Retinal pigment epithelial cell (primary cell): ENCODE measurements at regions not wholly inside any gene's neighbourhood (a gene's known extent, or its start where the extent isn't known, plus 50 kb on each side); places are given as distances from the start of the nearest gene placed in this dataset.

ENCODE experiments used
- DNase-seq: peaks from one replicate; pipeline ENCODE4 v3.0.0-alpha.2; 2010; ENCODE audit warnings: low read depth
- H3K4me3 ChIP-seq: 2 replicates; pipeline ENCODE4 v1.5.1; 2011; ENCODE audit warnings: mild to moderate bottlenecking, low read length, control low read depth, moderate library complexity
- TF ChIP-seq, protein P1 (sequence below): conservative IDR thresholded peaks from 2 replicates; pipeline ENCODE4 v1.5.1; 2011; ENCODE audit warnings: low read depth, low read length, control low read depth, inconsistent platforms

- H3K4me3 ChIP-seq, result no peak overlapping the region
- DNase-seq, result no peak
- TF ChIP-seq, protein P1, sequence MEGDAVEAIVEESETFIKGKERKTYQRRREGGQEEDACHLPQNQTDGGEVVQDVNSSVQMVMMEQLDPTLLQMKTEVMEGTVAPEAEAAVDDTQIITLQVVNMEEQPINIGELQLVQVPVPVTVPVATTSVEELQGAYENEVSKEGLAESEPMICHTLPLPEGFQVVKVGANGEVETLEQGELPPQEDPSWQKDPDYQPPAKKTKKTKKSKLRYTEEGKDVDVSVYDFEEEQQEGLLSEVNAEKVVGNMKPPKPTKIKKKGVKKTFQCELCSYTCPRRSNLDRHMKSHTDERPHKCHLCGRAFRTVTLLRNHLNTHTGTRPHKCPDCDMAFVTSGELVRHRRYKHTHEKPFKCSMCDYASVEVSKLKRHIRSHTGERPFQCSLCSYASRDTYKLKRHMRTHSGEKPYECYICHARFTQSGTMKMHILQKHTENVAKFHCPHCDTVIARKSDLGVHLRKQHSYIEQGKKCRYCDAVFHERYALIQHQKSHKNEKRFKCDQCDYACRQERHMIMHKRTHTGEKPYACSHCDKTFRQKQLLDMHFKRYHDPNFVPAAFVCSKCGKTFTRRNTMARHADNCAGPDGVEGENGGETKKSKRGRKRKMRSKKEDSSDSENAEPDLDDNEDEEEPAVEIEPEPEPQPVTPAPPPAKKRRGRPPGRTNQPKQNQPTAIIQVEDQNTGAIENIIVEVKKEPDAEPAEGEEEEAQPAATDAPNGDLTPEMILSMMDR, result no peak
Measured at GRCh38 chrX:113058634-113059033, 218.0 kb upstream of the AMOT start.

DNA sequence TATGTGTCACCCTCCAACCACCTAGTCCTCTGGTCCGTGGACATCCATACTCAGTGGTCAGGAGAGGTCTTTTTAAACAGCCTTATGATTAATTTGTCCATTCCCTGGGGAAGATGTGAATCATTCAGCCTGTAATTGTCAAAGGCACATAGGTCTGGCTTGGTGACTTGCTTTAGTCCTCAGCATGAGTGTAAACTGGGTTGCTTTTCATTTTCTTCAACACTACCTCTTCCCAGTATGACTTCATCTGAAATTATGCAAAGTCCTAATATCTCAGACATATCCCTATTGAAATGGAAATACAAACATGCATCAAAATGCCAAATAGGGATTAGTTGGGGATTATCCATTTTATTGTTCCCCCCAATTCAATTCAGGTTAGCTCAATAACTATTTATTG lies 208.3 kb upstream of the AMOT start:
- TF ChIP-seq, protein P1, result no peak
- no peak for DNase-seq

GRCh38 chrX:113048480-113048879 lies 207.8 kb upstream of the AMOT start:
- no peak for DNase-seq
- TF ChIP-seq, protein P1, result no peak
- no peak overlapping the region for H3K4me3 ChIP-seq

More for the DNA sequence above, 208.3 kb upstream of the AMOT start:
- no peak overlapping the region for H3K4me3 ChIP-seq

DNA sequence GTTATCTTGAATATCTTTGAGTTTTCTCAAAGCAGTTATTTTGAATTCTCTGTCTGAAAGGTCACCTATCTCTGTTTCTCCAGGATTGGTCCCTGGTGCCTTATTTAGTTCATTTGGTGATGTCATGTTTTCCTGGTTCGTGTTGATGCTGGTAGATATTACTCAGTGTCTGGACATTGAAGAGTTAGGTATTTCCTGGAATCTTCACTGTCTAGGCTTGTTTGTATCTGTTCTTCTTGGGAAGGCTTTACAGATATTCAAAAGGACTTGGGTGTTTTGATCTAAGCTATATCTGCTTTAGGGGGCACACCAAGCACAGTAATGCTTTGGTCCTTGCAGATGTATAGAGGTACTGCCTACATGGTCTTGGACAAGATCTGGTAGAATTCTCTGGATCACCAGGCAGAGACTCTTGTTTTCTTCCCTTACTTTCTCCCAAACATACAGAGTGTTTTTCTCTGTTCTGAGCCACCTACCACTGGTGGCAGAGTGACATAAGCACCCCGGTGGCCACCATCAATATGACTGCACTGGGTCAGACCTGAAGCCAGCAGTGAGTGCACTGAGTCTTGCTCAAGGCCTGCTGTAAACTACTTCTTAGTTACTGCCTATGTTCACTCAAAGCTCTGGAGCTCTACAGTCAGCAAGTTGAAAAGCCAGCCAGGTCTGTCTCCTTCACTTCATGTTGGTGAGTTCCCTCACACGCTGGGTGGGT lies 193.5 kb upstream of the AMOT start:
- TF ChIP-seq, protein P1, result no peak
- no peak overlapping the region for H3K4me3 ChIP-seq
- no peak for DNase-seq

- no peak overlapping the region for H3K4me3 ChIP-seq
- no peak for DNase-seq
- TF ChIP-seq, protein P1, result no peak
Measured at GRCh38 chrX:113019958-113020357, 179.3 kb upstream of the AMOT start.

- TF ChIP-seq, protein P1, result no peak
- no peak for DNase-seq
- no peak overlapping the region for H3K4me3 ChIP-seq
Measured at GRCh38 chrX:113009837-113010236, 169.2 kb upstream of the AMOT start.

GRCh38 chrX:113009029-113009428 lies 168.4 kb upstream of the AMOT start:
- no peak for DNase-seq
- no peak overlapping the region for H3K4me3 ChIP-seq
- TF ChIP-seq, protein P1, result no peak
